Femur (tissue), 1 donor: ENCODE measurements at regions not wholly inside any gene's neighbourhood (a gene's known extent, or its start where the extent isn't known, plus 50 kb on each side); places are given as distances from the start of the nearest gene placed in this dataset.

Experiments
- DNase-seq: peaks from one replicate; pipeline ENCODE4 v3.0.0-alpha.2; 2017

DNA sequence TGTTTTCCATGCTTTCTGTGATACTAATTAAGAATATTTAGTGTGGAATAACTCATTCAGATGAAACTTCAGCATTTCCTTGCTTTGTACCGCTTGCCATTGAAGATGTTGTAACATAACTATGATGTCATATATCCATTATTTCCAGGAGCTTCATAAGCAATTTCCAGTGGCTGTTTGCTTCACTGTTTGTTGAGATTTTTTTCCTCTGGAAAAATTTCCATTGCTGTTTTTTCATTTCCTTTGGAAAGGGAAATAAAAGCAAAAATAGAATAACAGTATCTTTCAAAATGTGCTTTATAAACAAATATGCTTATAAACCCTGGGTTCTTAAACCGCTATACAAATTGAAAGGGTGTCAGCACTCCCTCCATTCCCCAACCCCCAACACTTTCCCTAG lies 319.6 kb upstream of the SEMA6D start:
- DNase-seq, result no peak

DNA sequence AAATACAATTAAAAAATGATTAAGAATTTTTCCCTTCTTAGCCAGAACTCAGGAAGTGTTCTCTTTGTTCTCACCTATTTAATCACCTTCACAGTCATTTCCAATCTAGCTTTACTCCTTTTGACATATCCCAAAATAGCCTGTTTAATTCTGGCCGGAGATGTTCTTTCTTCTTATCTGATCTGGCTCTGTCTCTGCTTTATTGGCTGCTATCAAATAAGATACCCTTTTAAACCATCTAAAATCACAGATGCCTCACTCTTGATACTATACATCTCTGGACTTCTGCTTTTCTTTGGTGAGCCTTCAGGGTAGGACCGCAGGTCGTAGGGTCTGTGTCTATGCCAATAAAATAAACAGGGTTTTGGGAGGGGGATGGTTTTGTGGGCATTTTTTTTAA lies 319.2 kb upstream of the SEMA6D start:
- DNase-seq, result no peak

DNA sequence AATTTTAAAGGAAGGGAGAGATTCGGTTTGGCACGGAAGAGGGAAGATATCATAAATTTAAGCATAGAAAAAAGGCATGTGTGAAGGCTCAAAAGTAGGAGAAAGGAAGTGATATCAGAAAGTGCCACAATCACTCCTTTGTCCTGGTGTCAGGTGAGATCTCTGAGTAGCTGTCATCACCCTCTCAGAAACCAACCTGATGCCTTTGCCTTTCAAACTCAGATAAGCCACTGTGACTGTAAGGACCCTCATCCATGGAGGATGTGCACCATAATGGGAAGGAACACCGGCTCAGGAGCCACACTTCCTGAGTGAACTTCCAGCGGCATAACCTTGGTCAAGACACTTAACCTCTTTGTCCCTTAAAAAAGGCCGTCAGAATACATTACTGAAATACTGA lies 318.7 kb upstream of the SEMA6D start:
- no peak for DNase-seq

DNA sequence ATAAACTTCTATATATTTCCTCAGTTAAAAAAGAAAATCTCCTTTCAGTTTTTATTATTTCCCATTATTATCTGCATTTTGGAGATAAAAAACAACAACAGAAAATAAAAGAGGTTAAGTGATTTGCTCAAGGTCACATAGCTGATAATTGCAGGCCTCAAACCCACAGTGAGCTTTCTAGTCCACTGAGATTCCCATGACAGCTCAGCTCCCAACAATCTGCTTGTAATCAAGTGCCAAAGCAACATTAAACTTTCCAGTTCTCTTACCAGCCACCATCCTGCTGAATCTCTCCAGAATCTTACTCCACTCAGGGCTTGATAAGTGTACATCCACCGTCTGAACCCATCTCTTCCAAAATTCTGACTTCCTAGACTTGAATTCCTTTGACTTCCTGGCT lies 318.2 kb upstream of the SEMA6D start:
- DNase-seq, result no peak

DNA sequence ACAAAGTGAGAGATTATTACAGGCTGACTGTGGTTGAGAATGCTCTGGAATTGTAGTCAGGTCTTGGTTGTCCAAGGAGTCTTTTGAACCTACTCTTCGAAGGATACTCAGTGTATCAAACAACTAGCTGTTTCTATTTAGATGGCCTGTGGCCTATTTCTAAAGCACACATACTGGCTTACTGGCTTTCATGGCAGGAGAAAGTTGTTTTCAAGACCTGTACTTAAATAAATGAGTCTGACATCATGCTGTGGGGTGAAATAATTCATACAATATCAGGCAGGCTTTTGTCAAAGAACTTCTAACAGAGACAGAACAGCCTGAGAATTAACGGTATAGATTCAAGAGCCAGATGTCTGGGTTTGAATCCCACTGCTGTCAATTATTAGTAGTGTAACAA lies 316.7 kb upstream of the SEMA6D start:
- no peak for DNase-seq

DNA sequence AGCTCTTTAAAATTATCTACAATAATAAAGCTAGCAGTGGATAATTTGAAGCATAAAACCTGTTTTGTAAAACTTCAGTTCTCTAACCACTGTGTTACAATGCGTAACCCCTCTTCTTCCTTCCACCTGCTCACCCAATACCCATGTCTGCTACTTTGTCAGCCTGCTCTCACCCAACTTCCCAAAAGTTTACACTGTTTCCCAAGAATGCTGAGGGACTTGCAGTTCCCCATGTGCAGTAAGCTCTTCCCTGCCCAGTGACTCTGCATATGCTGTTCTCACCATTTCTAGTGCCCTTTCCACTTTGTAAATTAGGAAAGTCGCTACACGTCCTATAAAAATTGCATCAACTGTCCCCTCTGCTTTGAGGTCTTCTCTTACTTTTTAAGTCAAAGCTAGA lies 315.9 kb upstream of the SEMA6D start:
- no peak for DNase-seq

DNA sequence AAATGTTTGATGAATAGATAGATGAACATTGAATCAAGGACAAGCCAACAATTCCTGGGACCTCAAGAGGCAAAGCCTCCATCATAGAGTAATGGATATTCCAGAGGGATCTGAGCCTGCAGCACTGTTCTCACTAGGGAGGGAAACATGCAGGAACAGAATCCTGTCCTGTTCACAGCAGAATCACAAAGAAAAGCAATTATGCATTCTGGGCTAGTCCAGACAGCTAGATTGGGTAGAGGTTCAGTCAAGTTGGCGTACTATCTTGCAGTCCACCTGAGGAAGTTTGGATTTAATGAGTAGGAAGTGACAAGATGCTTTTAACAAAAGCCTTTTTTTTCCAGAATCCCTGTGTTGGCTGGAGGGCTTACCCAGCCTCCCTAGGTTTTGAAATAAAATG lies 314.5 kb upstream of the SEMA6D start:
- DNase-seq, result no peak

DNA sequence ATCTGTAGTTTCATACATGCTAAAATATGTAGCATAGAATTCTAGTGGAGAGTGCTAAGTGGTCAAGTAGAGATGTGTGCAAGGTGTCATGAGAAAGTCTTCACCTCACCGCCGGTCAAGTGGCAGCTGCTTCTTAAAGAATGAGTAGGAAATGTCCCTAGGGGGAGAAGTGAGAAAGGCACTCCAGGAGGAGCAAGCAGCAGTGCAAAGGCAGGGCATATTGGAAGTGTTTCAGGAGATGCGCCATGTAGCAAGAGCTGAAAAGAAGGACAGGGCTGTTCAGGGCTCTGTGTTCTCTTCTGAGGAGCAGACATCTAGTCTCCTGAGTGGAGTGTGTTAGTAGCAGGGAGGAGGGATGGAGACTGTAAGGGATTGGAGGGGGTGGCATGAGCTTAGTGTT lies 312.4 kb upstream of the SEMA6D start:
- DNase-seq, result no peak

DNA sequence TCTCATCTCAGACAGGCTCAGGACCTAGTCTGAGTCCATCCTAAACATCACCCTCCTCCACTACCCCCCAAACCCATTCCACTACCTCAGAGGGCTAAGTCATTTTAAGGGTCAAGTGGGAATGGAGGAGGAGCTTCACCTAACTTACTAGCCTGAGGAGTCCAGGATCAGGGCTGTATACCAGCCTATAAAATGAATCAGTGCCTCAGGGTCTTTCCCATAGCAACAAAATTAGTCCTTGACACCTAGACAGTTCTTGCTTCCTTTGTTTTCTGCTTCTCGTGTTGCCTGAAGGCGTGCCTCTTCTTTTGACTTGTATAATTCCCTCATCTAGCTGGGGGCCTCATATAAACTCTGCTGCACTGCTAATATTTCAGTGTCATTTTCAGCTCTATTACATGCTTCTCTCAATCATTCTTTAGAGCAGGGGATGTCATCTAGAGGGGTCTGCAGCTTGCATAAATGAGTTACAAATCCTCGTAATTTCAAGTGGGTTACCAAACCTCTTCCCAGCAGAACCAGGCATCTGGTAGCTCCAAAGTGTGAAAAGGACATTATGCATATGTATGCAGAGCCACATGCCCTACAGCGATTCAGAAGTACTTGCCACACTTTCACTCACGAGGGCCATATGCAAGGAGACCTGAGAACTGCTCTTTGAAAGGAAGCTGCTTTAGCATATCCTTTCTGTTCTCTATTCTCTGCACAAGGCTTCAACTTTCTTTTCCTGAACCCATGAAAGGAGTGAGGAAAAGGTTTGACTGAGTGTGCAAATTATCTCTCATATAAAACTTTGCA lies 311.7 kb upstream of the SEMA6D start:
- no peak for DNase-seq

DNA sequence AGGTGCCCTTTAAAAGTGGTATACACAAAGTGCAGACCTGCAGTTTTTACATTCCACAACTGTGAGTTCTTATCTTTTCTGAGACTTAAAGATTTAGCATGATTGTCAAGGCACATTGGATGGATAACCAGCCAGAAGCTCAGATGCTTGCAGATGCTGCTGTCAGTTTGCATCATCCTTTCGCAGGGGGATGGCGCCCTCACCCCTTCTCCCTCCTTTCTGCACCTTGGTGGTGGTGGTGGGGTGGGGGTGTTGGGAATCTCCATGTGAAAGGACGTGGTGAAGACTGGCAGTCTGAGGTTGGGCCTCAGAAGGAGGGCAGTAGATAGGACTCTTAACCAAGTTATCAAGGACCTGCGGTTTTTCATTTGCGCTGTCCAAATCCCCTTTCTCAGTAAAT lies 309.6 kb upstream of the SEMA6D start:
- no peak for DNase-seq

DNA sequence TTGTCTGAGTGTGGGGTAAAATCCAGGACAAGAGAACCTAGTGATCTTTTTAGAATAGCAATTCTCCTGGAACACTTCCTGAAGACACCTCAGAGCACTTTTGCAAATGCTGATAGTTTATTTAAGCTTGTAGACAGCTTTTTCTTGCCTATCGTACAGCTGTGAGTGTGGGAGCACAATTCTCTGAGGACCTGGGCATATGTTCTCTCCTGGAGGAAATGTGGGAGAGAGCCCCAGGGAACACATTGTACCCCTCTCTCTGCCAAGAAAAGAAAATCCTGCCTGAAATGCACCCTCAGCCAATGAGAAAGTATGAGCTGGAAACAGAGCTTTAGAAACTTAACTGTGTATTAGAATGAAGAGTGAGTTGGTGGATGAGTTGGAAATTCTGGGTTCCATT lies 308.3 kb upstream of the SEMA6D start:
- no peak for DNase-seq

DNA sequence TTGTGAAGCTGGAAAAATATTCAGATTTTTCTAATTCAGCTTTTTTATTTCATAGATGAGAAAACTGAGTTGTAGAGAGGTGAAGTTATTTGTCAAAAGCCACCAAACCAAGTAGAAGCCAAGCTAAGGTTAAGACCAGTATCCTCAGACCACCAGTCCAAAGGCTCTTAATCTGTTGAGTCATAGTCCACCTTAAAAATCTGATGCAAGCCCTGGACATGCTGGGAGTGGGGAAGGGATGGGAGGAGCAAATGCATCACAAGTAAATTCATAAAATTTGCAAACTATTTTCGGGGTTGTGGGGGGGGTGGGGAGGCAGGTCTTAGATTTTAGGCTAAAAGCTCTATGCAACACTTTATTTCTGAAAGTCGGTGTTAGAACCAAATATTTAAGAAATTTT lies 307.7 kb upstream of the SEMA6D start:
- DNase-seq, result no peak

DNA sequence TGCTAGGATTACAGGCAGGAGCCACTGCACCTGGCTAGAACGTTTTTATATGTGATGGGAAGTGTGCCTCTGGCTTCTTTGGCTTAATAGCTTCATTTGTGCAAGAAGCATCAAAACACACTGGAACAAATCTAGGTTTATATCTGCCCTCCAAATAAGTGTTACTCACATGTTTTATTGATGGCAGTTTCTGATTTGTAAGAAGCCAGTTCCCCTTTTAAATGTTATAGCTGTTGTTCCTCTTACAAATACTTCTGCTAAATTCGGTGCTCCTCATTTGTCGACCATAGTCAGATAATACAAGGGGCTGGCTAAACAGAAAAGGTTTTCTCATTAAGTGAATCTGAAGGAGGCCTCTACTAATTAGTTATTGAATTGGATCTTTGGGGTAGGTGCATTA lies 307.1 kb upstream of the SEMA6D start:
- no peak for DNase-seq

DNA sequence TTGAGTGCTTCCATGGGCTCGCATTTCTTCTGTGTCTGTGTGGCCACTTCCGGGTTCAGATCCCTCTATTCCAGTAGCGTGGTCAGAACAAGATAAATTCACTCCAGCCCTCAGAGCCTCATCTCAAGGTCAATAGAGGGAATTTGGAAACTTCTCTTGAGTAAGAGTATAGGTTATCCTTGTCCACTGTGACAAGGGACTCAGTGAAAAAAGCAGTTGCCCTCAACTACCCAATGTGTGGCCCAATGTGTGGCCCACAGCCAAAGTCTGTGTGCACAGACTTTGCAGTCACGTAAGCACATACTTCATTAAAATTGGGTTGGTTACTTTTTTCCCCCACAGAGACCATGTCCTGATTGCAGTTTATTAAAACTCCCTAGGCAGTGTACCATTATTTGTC lies 305.6 kb upstream of the SEMA6D start:
- no peak for DNase-seq

DNA sequence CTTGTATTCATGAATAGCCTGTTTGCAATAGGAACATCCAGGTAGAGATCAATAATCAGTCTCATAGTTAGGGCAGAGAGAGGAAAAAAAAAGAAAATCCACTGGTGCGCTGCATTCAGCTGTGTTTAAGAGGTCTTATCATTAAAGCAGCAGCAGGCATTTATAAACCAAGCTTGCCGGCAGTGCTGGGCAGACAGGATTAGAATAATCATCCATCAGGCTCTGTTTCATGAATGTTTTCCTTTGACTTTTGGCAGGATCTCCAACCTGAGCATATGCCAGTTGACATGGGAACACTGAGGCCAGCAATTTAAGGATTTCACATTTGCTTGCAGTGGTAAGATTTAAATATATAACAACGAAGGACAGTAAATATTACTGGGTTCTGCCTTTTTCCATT lies 305.2 kb upstream of the SEMA6D start:
- peak; percentile 48 for DNase-seq

DNA sequence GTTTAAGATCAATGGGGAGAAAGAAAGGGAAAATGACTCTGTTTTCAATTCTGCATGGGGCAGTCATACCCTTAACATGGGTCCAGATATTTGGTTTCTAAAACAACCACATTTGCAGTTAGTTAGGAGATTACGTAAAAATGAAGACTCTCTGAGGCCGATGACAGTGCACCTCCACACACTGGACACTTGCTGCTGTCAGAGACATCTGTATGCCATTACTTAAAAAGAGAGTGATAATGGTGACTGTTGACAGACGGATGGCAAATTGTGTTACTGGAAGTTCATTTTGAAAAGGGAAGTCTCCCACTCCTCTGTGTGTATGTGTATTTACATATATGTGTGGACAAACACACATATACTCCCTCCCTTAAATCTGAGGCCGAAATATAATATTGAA lies 304.5 kb upstream of the SEMA6D start:
- no peak for DNase-seq

DNA sequence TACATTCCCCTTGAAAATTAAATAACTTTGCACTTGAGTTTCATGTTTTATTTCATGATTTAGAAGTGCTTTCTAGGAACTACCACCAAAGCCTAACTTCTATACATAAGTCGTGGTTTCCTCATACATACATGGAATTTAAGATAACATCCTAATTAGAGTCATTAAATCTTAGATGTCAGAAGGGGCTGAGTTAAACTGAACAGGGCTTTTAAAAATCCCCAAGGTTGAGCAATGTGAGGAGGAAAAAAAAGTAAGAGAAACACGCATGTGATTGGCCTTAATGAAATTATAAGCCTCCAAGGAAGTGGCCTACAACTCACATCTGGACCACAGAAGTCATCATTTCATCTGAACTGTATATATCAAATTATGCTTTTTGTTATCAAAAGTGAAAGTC lies 303.1 kb upstream of the SEMA6D start:
- DNase-seq, result no peak

DNA sequence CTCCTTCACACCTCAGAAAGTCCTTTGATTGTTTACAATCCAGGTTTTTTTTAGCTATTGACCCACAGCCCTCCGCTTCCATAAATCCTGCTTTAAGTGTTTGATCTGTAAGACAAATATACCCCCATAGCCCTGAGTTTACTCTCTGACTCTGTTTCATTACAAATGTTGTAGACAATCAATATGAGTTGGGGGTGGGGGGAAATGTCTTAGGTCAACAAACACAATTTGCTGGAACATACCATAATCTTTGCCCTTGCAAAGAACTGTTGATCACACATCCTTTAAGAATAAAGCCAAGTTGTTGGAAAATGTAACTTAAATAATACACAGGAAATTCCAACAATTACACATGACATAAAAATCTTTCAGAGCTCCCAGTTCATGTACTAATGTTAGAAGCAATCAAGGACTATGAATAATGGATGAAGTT lies 301.8 kb upstream of the SEMA6D start:
- DNase-seq, result no peak

DNA sequence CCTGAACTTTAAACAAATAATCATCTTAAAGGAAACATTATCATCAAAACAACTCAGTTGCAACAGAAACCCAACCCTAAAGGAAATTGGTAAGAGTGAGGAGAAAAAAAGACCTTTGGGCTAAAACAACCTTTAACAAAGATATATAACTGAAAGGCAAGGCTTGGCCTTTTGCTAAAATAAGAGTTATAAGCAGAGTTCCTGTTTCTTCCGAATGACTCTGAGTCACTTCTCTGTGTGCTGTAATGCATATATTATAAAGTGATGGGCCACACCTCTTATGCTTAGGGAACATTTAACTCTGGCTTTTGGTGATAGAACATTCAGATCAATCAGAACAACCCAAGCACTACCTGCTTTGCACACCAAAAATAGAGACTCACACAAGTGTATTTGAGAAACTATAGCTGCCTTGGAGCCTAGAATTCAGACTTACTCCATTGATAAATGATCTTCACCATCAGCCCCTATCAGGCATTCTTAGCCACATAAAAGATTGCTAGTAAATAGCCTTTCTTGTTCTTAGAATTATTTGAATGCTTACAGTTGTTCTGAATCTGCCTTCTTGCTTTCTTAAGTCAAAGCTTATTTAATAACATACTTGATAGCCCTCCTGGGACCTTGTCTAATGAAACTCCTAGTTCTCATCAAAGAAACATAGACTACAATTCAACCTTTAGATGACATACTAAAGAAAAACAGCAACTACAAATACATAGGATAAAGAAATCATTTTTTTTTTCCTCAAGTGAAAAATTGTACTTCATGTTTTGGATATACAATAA lies 294.2 kb upstream of the SEMA6D start:
- DNase-seq, result no peak

DNA sequence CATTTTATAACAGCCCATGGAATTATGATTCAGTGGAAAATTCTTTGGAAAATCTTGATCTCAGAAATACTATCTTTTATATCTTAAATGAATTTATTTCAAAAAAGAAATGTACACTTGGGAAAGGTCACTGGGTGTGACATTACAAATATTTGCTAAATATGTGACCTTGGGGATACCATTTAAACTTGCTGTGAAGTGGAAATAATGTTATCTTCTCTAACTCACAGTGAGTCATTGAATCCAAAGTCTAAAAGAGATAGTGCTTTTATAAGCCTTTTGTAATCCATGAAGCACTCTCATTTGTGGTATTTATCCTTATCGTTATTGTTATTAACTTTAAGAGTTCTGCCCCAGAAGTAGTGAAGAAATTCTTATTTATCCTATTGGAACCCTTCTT lies 289.8 kb upstream of the SEMA6D start:
- no peak for DNase-seq

DNA sequence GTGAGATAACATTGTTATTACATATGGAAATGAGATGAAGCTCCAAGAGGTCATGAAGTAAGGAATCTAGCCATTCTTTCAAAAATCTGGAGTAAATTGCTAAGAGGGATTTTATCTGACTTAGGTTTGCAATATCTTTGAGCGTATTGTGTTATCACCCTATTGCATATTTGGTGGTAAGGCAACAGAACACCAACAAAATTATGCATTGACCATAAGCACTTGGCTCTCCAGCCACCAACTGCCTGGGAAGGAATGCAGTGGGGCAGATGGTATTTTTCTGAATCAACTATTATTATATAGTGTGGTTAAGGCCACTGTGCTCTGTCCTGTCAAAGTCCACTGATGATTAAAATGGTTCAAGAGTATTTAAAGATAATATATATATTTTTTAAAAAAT lies 287.9 kb upstream of the SEMA6D start:
- no peak for DNase-seq

DNA sequence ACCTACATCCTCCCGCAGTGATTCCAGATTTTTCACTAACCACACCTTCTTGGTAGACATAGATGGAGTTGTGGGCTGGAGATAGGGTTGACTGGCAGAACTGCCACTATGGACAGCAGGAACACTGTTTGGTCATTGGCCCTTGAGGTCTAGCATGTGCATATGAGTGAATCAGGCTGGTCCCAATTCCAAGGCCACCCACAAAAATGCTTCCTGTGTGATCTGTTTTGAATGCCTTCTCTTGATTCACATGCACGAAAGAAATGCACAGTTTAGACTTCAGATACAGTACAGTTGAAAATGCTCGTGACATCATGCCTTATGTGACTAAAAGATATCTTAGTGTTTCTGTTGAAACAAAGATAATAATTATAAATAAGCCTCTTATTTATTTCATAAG lies 285.8 kb upstream of the SEMA6D start:
- DNase-seq, result no peak

DNA sequence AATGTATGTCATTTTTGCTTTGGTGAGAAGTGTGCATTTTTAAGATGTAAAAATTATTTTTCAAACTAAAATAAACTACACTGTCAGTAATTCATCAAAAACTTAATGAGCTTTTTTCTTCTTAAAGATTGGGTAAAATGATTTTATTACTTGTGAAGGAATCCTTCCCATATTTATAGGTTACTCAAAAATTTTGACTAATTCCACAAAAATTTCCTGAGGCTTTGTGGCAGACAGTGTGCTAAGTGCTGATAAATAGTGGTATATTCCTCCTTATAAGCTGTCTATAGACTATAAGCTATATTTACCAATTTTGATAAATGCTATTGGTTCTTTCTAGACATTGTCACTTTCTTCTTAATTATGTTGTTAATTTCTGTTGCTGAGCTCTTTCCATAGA lies 284.5 kb upstream of the SEMA6D start:
- no peak for DNase-seq

DNA sequence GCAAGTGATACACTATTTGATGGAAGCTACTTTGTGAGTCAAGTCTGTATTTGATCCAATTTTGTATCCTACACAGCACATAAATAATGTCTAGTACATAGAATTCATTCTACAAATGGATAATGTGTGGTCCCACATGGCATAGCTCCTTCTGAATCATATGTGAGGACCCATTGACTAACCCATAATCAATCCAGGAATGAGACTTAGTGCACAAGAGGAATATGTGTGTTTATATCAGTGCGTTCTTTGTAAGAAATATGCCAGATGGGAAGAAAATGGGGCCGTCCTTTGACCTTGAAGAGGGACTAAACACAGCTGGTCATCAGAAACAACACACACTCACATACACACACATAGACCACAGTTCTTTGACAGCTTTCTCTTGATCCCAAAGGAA lies 282.7 kb upstream of the SEMA6D start:
- DNase-seq, result no peak

DNA sequence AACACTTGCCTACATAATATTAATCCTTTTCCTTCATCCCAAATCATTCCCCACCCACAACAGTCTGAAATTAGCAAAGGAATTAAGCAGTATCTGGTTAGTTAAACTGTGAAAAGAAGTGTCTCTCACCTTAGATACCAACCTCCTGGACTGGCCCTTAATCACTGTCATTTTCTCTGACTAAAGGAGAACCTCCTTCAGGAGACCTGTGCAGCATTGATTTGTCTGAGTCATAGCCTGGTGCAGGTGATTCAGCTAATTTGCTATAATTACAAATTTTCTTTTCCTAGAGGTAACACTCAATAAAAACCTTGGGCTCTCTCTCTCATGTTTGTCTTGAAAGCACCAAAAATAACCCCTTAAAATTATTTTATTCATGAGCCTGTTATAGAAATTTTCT lies 279.8 kb upstream of the SEMA6D start:
- DNase-seq, result no peak
